ENCODE measurements at regions not wholly inside any gene's neighbourhood (a gene's known extent, or its start where the extent isn't known, plus 50 kb on each side); places are given as distances from the start of the nearest gene placed in this dataset.

GRCh38 chr5:68161156-68161555 lies 54.4 kb upstream of the PIK3R1 start:
- in situ Hi-C loops (cut with HindIII; ENCODE audit: low pct_unique_long_range_greater_than_20kb, low sequenced_read_pairs), result no loop called here
- DNase-seq (ENCODE audit: low read depth, low spot score), result no peak

GRCh38 chr5:68159224-68159951 lies 56.2 kb upstream of the PIK3R1 start:
- in situ Hi-C loops (cut with HindIII; ENCODE audit: low pct_unique_long_range_greater_than_20kb, low sequenced_read_pairs), result no loop called here
- DNase-seq (ENCODE audit: low read depth, low spot score), result no peak

GRCh38 chr5:68155940-68156339 lies 59.6 kb upstream of the PIK3R1 start:
- in situ Hi-C loops (cut with HindIII; ENCODE audit: low pct_unique_long_range_greater_than_20kb, low sequenced_read_pairs), result no loop called here

GRCh38 chr5:68154119-68154857 lies 61.3 kb upstream of the PIK3R1 start:
- DNase-seq (ENCODE audit: low read depth, low spot score), result no peak
- in situ Hi-C loops (cut with HindIII; ENCODE audit: low pct_unique_long_range_greater_than_20kb, low sequenced_read_pairs), result no loop called here

More at GRCh38 chr5:68155940-68156339, 59.6 kb upstream of the PIK3R1 start:
- DNase-seq (ENCODE audit: low read depth, low spot score), result no peak

GRCh38 chr5:68151812-68152211 lies 63.7 kb upstream of the PIK3R1 start:
- in situ Hi-C loops (cut with HindIII; ENCODE audit: low pct_unique_long_range_greater_than_20kb, low sequenced_read_pairs), result no loop called here
- DNase-seq (ENCODE audit: low read depth, low spot score), result no peak

- in situ Hi-C loops (cut with HindIII; ENCODE audit: low pct_unique_long_range_greater_than_20kb, low sequenced_read_pairs), result no loop called here
- no peak for DNase-seq (ENCODE audit: low read depth, low spot score)
Observed at GRCh38 chr5:68149189-68149588, 66.4 kb upstream of the PIK3R1 start.

- in situ Hi-C loops (cut with HindIII; ENCODE audit: low pct_unique_long_range_greater_than_20kb, low sequenced_read_pairs), result no loop called here
- no peak for DNase-seq (ENCODE audit: low read depth, low spot score)
Observed at GRCh38 chr5:68148096-68148495, 67.5 kb upstream of the PIK3R1 start.

GRCh38 chr5:68147659-68148058 lies 67.9 kb upstream of the PIK3R1 start:
- no peak for DNase-seq (ENCODE audit: low read depth, low spot score)
- in situ Hi-C loops (cut with HindIII; ENCODE audit: low pct_unique_long_range_greater_than_20kb, low sequenced_read_pairs), result no loop called here

- in situ Hi-C loops (cut with HindIII; ENCODE audit: low pct_unique_long_range_greater_than_20kb, low sequenced_read_pairs), result no loop called here
- DNase-seq (ENCODE audit: low read depth, low spot score), result no peak
Observed at GRCh38 chr5:68141494-68141893, 74.1 kb upstream of the PIK3R1 start.

GRCh38 chr5:68140763-68141162 lies 74.8 kb upstream of the PIK3R1 start:
- in situ Hi-C loops (cut with HindIII; ENCODE audit: low pct_unique_long_range_greater_than_20kb, low sequenced_read_pairs), result no loop called here
- no peak for DNase-seq (ENCODE audit: low read depth, low spot score)

- in situ Hi-C loops (cut with HindIII; ENCODE audit: low pct_unique_long_range_greater_than_20kb, low sequenced_read_pairs), result no loop called here
- no peak for DNase-seq (ENCODE audit: low read depth, low spot score)
Observed at GRCh38 chr5:68139611-68140441, 75.7 kb upstream of the PIK3R1 start.

GRCh38 chr5:68137511-68138140 lies 77.9 kb upstream of the PIK3R1 start:
- no peak for DNase-seq (ENCODE audit: low read depth, low spot score)
- in situ Hi-C loops (cut with HindIII; ENCODE audit: low pct_unique_long_range_greater_than_20kb, low sequenced_read_pairs), result no loop called here

GRCh38 chr5:68134669-68135313 lies 80.8 kb upstream of the PIK3R1 start:
- in situ Hi-C loops (cut with HindIII; ENCODE audit: low pct_unique_long_range_greater_than_20kb, low sequenced_read_pairs), result no loop called here
- DNase-seq (ENCODE audit: low read depth, low spot score), result no peak

- in situ Hi-C loops (cut with HindIII; ENCODE audit: low pct_unique_long_range_greater_than_20kb, low sequenced_read_pairs), result no loop called here
- DNase-seq (ENCODE audit: low read depth, low spot score), result no peak
Observed at GRCh38 chr5:68134033-68134668, 81.4 kb upstream of the PIK3R1 start.

- no peak for DNase-seq (ENCODE audit: low read depth, low spot score)
- in situ Hi-C loops (cut with HindIII; ENCODE audit: low pct_unique_long_range_greater_than_20kb, low sequenced_read_pairs), result no loop called here
Observed at GRCh38 chr5:68130253-68130652, 85.3 kb upstream of the PIK3R1 start.

GRCh38 chr5:68129364-68129763 lies 86.2 kb upstream of the PIK3R1 start:
- DNase-seq (ENCODE audit: low read depth, low spot score), result no peak
- in situ Hi-C loops (cut with HindIII; ENCODE audit: low pct_unique_long_range_greater_than_20kb, low sequenced_read_pairs), result no loop called here

- no peak for DNase-seq (ENCODE audit: low read depth, low spot score)
- in situ Hi-C loops (cut with HindIII; ENCODE audit: low pct_unique_long_range_greater_than_20kb, low sequenced_read_pairs), result no loop called here
Observed at GRCh38 chr5:68126886-68127285, 88.7 kb upstream of the PIK3R1 start.

Data from SK-MEL-5 (cell line).